K562 (cell line): ENCODE measurements at regions not wholly inside any gene's neighbourhood (a gene's known extent, or its start where the extent isn't known, plus 50 kb on each side); places are given as distances from the start of the nearest gene placed in this dataset.

ENCODE experiments used
- ATAC-seq: fragments of 200-7000 bp; cut with Tn5 transposase; 3 replicates; pipeline ENCODE4 v1.9.1; 2020; ENCODE audit warnings: moderate library complexity
- BruUV-seq: library from RNA; stranded (reverse); fragments of 400-500 nt; replicated peaks from 2 replicates; lab custom pipeline; 2021; lab: Mats Ljungman, UMichigan
- CTCF ChIA-PET: fragments of 300-600 bp; formaldehyde crosslinking; extraction: SDS; loops from one replicate; lab custom pipeline; 2021; ENCODE audit warnings: low intra/inter-chr PET ratio; lab: Yijun Ruan, JAX
- POLR2A ChIA-PET: fragments of 300-600, 350-650 bp; sonication (Branson Sonifier 250); formaldehyde crosslinking; extraction: SDS; loops from one replicate; lab custom pipeline; 2021; ENCODE audit warnings: antibody characterized with exemption, inconsistent platforms; lab: Yijun Ruan, JAX
- DNase-seq, 4 experiments: peaks; one replicate each; pipeline versions ENCODE4 v3.0.0 to v3.0.0-alpha.2; 2011 to 2018; ENCODE audit warnings: low spot score in 3 of 4, mixed read lengths in 3 of 4; ENCODE audit errors: extremely low read depth in 1 of 4
- FAIRE-seq: peaks from 2 replicates; lab custom pipeline; 2011; peaks lifted over from hg19 to GRCh38; lab: Jason Lieb, UNC
- H2AFZ ChIP-seq: 2 replicates; pipeline ENCODE4 v1.6.0; 2011; ENCODE audit warnings: low read depth, low read length, control low read depth, inconsistent platforms
- H3K27ac ChIP-seq: fragments of 200-600 bp; 3 replicates; pipeline ENCODE4 v1.8.0; 2011; ENCODE audit warnings: low read depth, mild to moderate bottlenecking, control low read depth, inconsistent platforms, low read length, moderate library complexity, mixed read lengths; ENCODE audit errors: extremely low read depth
- H3K27me3 ChIP-seq, 2 experiments: fragments of 300-600 bp in 1 of 2; 2 replicates in 1 of 2; 3 replicates in 1 of 2; pipeline versions ENCODE4 v1.6.0 to v1.8.0; 2011; ENCODE audit warnings: inconsistent platforms in 2 of 2, low read length in 2 of 2, mild to moderate bottlenecking in 1 of 2, mixed read lengths in 1 of 2, moderate library complexity in 1 of 2; ENCODE audit not compliant: control insufficient read depth in 2 of 2, insufficient read depth in 2 of 2
- H3K36me3 ChIP-seq: fragments of 300-600 bp; 3 replicates; pipeline ENCODE4 v1.8.0; 2011; ENCODE audit warnings: mild to moderate bottlenecking, low read length, inconsistent platforms; ENCODE audit not compliant: control insufficient read depth, insufficient read depth
- H3K4me1 ChIP-seq, 2 experiments: fragments of 200-600 bp in 1 of 2; replicated peaks in 1 of 2; 2 replicates in 1 of 2; 3 replicates in 1 of 2; pipeline versions ENCODE4 v1.5.1 to v1.8.0; 2011; ENCODE audit warnings: inconsistent platforms in 2 of 2, low read length in 2 of 2, mild to moderate bottlenecking in 1 of 2, mixed read lengths in 1 of 2, moderate library complexity in 1 of 2; ENCODE audit not compliant: control insufficient read depth in 2 of 2, insufficient read depth in 2 of 2
- H3K4me2 ChIP-seq: 2 replicates; pipeline ENCODE4 v1.6.1; 2011; ENCODE audit warnings: low read length, control low read depth, inconsistent platforms, mixed read lengths; ENCODE audit not compliant: insufficient read depth
- H3K4me3 ChIP-seq: fragments of 200-600 bp; sonication (generic), shearing (Covaris generic); 2 replicates; pipeline ENCODE4 v1.5.1; 2016; ENCODE audit warnings: control low read depth, inconsistent platforms
- H3K79me2 ChIP-seq: fragments of 200-600 bp; 3 replicates; pipeline ENCODE4 v1.8.0; 2011; ENCODE audit warnings: low read length, inconsistent platforms; ENCODE audit not compliant: control insufficient read depth, insufficient read depth
- H3K9ac ChIP-seq, 2 experiments: 2 replicates each; pipeline versions ENCODE4 v1.6.0 to v1.6.1; 2011; ENCODE audit warnings: low read depth in 2 of 2, low read length in 2 of 2, control low read depth in 1 of 2, inconsistent platforms in 1 of 2, mild to moderate bottlenecking in 1 of 2, mixed read lengths in 1 of 2; ENCODE audit not compliant: insufficient read depth in 1 of 2
- H3K9me1 ChIP-seq: one replicate; pipeline ENCODE4 v1.6.0; 2011; ENCODE audit warnings: inconsistent platforms, mild to moderate bottlenecking, low read length, moderate library complexity; ENCODE audit not compliant: control insufficient read depth, insufficient read depth
- H3K9me3 ChIP-seq: replicated peaks from 2 replicates; pipeline ENCODE4 v1.5.1; 2011; ENCODE audit warnings: low read depth, low read length, inconsistent platforms; ENCODE audit not compliant: control insufficient read depth, insufficient read depth
- H4K20me1 ChIP-seq: replicated peaks from 2 replicates; pipeline ENCODE4 v1.6.1; 2011; ENCODE audit warnings: low read length, inconsistent platforms, mixed read lengths; ENCODE audit not compliant: control insufficient read depth, insufficient read depth
- CTCF ChIP-seq, 3 experiments: IDR thresholded peaks in 2 of 3; conservative IDR thresholded peaks in 1 of 3; 2 replicates each; pipeline ENCODE4 v1.5.1; 2011 to 2012; ENCODE audit warnings: low read length in 3 of 3, mild to moderate bottlenecking in 3 of 3, control low read depth in 2 of 3, improper control_type of control experiment in 1 of 3, inconsistent platforms in 1 of 3, low read depth in 1 of 3, mixed read lengths in 1 of 3, moderate library complexity in 1 of 3; ENCODE audit not compliant: insufficient read depth in 2 of 3
- SMARCA4 ChIP-seq: fragments of 450-650 bp; IDR thresholded peaks from 2 replicates; pipeline ENCODE4 v1.6.1; 2016
- ZNF57 ChIP-seq: fragments of 450-650 bp; formaldehyde crosslinking; IDR thresholded peaks from 2 replicates; pipeline ENCODE4 v1.4.0; 2020; ENCODE audit warnings: mild to moderate bottlenecking, moderate library complexity
- WGBS: fragments of 100-300 bp; shearing (Covaris generic); methylation state at CpG from one replicate; pipeline ENCODE4 v1.1.6; 2016; ENCODE audit warnings: low coverage, mixed read lengths; ENCODE audit not compliant: insufficient coverage; ENCODE audit errors: missing lambda C conversion rate; 5-methylcytosine and 5-hydroxymethylcytosine counted together
- in situ Hi-C: fragments of 300-500 bp; cut with MboI; formaldehyde crosslinking; loops from 4 replicates; pipeline ENCODE4 v1.15.0; 2018; ENCODE audit warnings: inconsistent platforms, mixed read lengths
- intact Hi-C: fragments of 100-400 bp; cut with micrococcal nuclease; formaldehyde crosslinking; loops from 2 replicates; pipeline ENCODE4 v1.14.2; 2022
- TF ChIP-seq, protein P1 (sequence below): fragments of 200-800 bp; sonication (Bioruptor generic); IDR thresholded peaks from 2 replicates; pipeline ENCODE4 v1.6.1; 2017; ENCODE audit warnings: missing genetic modification characterization, missing compliant biosample characterization
- TF ChIP-seq, protein P2 (sequence below): IDR thresholded peaks from 2 replicates; pipeline ENCODE4 v1.6.1; 2016; ENCODE audit warnings: missing genetic modification characterization, missing compliant biosample characterization

DNA sequence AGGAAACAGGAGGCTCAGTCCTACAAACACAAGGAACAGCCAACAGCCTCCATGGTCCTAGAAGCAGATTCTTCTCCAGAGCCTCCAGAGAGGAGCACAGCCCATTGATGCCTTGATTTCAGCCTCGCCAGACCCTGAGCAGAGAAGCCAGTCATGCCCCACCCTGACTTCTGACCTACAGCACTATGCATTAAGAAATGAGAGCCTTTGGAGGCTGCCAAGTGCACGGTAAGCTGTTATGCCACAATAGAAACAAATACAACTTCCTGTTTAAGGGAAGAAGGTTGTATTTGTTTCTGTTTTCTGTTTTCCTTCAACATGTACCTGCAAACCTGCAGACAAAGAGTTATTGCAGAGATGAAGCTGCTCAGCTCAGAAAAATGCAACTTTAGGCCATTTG is 181.3 kb upstream of the AGAP1 start (continued):
- TF ChIP-seq, protein P1, sequence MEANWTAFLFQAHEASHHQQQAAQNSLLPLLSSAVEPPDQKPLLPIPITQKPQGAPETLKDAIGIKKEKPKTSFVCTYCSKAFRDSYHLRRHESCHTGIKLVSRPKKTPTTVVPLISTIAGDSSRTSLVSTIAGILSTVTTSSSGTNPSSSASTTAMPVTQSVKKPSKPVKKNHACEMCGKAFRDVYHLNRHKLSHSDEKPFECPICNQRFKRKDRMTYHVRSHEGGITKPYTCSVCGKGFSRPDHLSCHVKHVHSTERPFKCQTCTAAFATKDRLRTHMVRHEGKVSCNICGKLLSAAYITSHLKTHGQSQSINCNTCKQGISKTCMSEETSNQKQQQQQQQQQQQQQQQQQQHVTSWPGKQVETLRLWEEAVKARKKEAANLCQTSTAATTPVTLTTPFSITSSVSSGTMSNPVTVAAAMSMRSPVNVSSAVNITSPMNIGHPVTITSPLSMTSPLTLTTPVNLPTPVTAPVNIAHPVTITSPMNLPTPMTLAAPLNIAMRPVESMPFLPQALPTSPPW: no peak
- no peak for TF ChIP-seq ZNF57
- no peak for TF ChIP-seq SMARCA4

DNA sequence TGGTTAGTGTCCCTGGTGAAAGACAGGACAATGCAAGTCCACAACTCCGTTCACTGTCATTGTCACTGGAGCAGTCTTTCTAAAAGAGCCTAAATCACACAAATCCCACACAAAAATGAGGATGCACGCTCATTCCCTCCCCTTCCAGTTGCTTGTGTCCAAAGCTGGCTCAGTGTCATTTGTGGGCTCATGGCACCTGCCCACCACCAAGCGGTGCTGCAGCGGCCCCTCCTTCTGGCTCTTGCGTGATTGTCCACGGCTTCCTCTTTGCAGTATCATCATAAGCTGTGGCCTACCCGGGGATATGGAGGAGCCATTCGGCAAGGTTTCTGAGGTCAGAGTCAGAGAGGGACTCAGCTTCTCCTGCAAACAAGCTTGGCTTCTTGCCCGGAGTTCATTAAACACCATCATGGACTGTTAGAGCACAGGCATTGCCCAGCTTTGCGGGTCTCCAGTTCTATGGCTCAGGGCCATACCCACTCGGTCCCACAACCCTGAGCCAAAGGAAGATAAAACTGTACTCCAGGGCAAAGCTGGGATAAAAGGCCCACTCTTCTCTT is 179.4 kb upstream of the AGAP1 start:
- CTCF ChIA-PET: no interaction called here
- H3K9me1 ChIP-seq: peaks cover 3% of the 10 kb centered on the region

More for the DNA sequence above, 179.4 kb upstream of the AGAP1 start:
- ATAC-seq (no peak), DNase-seq (no peak), FAIRE-seq (no peak)
- no TSS peak for BruUV-seq
- 3% methylated on average over 8 of the region's 11 CpGs for WGBS
- intact Hi-C loops: no loop called here
- Histone ChIP-seq H3K4me2 (no peak overlapping the region), H3K9me3 (no peaks in the 10 kb centered on the region), H3K36me3 (no peaks in the 10 kb centered on the region), H3K79me2 (no peaks in the 10 kb centered on the region), H4K20me1 (no peaks in the 10 kb centered on the region), H3K4me1 (no peaks in the 10 kb centered on the region), H3K27me3 (peaks cover 0 to 18% of the 10 kb centered on the region in 2 experiments; a peak in 2 of 5 replicates), H3K4me3 (no peak overlapping the region), H2AFZ (no peak overlapping the region), H3K27ac (no peak overlapping the region), H3K9ac (no peak overlapping the region)
- in situ Hi-C loops: no loop called here
- TF ChIP-seq, protein P2, sequence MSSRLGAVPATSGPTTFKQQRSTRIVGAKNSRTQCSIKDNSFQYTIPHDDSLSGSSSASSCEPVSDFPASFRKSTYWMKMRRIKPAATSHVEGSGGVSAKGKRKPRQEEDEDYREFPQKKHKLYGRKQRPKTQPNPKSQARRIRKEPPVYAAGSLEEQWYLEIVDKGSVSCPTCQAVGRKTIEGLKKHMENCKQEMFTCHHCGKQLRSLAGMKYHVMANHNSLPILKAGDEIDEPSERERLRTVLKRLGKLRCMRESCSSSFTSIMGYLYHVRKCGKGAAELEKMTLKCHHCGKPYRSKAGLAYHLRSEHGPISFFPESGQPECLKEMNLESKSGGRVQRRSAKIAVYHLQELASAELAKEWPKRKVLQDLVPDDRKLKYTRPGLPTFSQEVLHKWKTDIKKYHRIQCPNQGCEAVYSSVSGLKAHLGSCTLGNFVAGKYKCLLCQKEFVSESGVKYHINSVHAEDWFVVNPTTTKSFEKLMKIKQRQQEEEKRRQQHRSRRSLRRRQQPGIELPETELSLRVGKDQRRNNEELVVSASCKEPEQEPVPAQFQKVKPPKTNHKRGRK (tag): no peak
- 0 out of 6 replicates have a peak, but pooled peaks of 1 of the 3 experiments have one; percentile 11 for TF ChIP-seq CTCF (IDR thresholded peaks at IDR 0.05 in 2 of 3, conservative IDR thresholded peaks at IDR 0.05 in 1 of 3; ENCODE audit: insufficient read depth in 2 of 3, low read depth in 1 of 3, low read length in 3 of 3)
- POLR2A ChIA-PET: interaction anchor here (0.9 kb wide), 1 partner anchor 9 kb away, joined by 3 read pairs; no protein-coding TSS in a partner anchor
